ENCODE measurements at regions not wholly inside any gene's neighbourhood (a gene's known extent, or its start where the extent isn't known, plus 50 kb on each side); places are given as distances from the start of the nearest gene placed in this dataset.

GRCh38 chr1:187167555-187167954, 338.8 kb downstream of the PLA2G4A start:
- TF ChIP-seq CTCF (IDR thresholded peaks at IDR 0.05; ENCODE audit: borderline replicate concordance, extremely low read depth, low read length, poor library complexity, severe bottlenecking) (no peak), EZH2 (IDR thresholded peaks at IDR 0.05; ENCODE audit: borderline replicate concordance, low read depth, low read length, severe bottlenecking) (no peak)
